ENCODE measurements at regions not wholly inside any gene's neighbourhood (a gene's known extent, or its start where the extent isn't known, plus 50 kb on each side); places are given as distances from the start of the nearest gene placed in this dataset.

- no peak for DNase-seq (ENCODE audit: low read depth, low spot score)
These were observed 135.4 kb upstream of the NAMPT start for GRCh38 chr7:106420210-106420609.

GRCh38 chr7:106419455-106420182, 134.8 kb upstream of the NAMPT start:
- DNase-seq (ENCODE audit: low read depth, low spot score): no peak

GRCh38 chr7:106418526-106418925, 133.7 kb upstream of the NAMPT start:
- no peak for DNase-seq (ENCODE audit: low read depth, low spot score)

- no peak for DNase-seq (ENCODE audit: low read depth, low spot score)
These were observed 133.3 kb upstream of the NAMPT start for GRCh38 chr7:106418094-106418493.

- no peak for DNase-seq (ENCODE audit: low read depth, low spot score)
These were observed 132.6 kb upstream of the NAMPT start for GRCh38 chr7:106417273-106417902.

- DNase-seq (ENCODE audit: low read depth, low spot score): no peak
These were observed 131.6 kb upstream of the NAMPT start for GRCh38 chr7:106416430-106416829.

- DNase-seq (ENCODE audit: low read depth, low spot score): no peak
These were observed 130.7 kb upstream of the NAMPT start for GRCh38 chr7:106415433-106415832.

DNA sequence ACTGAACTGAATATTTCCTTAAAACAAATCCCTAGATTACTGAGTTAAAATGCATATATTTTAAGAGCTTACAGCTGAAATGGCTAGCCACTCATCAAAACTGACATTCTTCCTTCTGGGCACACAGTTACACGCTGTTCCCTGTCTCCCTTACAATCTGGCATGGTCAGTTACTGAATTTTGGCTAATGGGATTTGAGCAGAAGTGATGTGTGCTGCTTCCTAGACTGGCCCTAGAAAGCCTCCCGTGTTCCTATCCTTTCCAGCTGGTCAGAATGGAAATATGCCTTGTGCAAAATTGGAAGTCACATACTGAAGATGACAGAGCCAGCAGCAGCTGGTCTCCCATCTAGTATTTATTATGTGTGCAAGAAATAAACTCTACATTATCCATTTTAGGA, 128.7 kb upstream of the NAMPT start:
- DNase-seq (ENCODE audit: low read depth, low spot score): no peak

DNA sequence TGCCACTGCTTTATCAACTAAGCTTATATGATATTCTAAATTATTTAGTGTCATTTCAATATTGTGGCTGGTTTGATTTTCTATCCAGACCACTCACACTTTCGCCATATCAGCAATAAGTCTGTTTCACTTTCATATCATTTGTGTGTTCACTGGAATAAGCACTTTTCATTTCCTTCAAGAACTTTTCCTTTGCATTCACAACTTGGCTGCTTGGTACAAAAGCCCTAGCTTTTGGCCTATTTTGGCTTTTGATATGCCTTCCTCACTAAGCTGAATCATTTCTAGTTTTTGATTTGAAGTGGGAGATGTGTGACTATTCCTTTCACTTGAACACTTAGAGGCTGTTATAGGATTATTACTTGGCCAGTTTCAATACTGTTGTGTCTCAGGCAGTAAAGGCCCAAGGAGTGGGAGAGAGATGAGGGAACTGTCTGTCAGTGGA, 120.9 kb upstream of the NAMPT start:
- DNase-seq (ENCODE audit: low read depth, low spot score): no peak

- DNase-seq (ENCODE audit: low read depth, low spot score): no peak
These were observed 118.1 kb upstream of the NAMPT start for GRCh38 chr7:106402898-106403297.

DNA sequence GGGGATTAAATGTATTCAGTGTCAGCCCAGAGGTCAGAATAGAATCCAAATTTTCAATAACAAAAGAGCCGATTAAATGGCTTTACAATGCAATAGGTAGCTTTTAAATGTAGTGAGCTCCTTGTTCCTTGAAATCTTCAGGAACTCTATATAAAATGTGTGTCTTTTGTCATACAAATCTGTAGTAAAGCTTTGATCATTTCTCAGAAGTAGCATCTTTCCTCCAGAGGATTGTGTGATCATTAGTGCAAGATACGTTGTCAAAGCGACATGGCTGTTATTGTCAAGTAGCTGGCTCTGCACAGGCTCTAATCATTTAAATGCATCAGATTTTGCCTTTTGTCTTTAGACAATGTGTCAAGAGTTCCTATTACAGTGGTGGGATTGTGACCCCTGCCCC, 116.1 kb upstream of the NAMPT start:
- no peak for DNase-seq (ENCODE audit: low read depth, low spot score)

GRCh38 chr7:106398786-106399185, 114.0 kb upstream of the NAMPT start:
- no peak for DNase-seq (ENCODE audit: low read depth, low spot score)

DNA sequence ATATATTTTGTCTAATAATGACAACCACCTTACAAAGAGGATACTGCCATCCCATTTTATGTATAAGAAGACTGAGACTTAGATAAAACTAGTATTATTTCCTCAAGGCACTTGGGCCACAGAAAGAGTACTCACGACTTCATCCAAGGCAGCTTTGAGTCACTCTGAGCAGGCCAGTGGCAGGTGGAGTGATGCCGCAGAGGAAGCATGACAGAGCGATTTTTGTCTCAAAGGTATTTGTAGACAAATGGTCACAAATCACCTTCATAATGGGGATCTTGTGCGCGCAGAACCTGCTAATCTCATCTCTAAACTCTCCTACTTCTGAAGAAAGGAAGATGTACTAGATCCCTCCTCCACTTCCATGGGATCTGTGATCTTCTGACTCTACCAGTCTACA, 113.2 kb upstream of the NAMPT start:
- no peak for DNase-seq (ENCODE audit: low read depth, low spot score)

- DNase-seq (ENCODE audit: low read depth, low spot score): no peak
These were observed 109.7 kb upstream of the NAMPT start for GRCh38 chr7:106394526-106394925.

- no peak for DNase-seq (ENCODE audit: low read depth, low spot score)
These were observed 108.9 kb upstream of the NAMPT start for GRCh38 chr7:106393564-106394251.

- no peak for DNase-seq (ENCODE audit: low read depth, low spot score)
These were observed 107.8 kb upstream of the NAMPT start for GRCh38 chr7:106392590-106392989.

GRCh38 chr7:106392144-106392543, 107.4 kb upstream of the NAMPT start:
- no peak for DNase-seq (ENCODE audit: low read depth, low spot score)

DNA sequence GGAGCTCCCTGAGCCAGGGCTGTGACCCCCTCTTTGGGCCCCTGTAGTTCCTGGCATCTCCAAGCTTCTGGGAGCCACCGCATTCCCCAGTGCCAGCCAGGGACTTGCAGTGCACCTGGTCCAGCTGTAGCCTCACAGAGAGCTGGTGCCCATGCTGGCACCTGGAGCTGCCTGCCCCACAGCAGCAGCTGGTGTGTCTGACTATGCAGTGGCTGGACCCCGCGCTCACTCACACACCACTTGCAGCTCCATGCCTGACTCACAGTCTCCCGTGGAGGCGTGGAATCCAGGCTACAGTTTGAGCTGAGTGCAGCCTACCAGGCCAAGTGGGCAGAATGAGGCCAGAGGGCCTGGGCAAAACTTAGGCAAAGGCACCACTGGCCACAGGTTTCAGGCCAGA, 102.2 kb upstream of the NAMPT start:
- DNase-seq (ENCODE audit: low read depth, low spot score): no peak

- DNase-seq (ENCODE audit: low read depth, low spot score): no peak
These were observed 99.6 kb upstream of the NAMPT start for GRCh38 chr7:106384373-106384772.

- DNase-seq (ENCODE audit: low read depth, low spot score): no peak
These were observed 98.1 kb upstream of the NAMPT start for GRCh38 chr7:106382929-106383328.

DNA sequence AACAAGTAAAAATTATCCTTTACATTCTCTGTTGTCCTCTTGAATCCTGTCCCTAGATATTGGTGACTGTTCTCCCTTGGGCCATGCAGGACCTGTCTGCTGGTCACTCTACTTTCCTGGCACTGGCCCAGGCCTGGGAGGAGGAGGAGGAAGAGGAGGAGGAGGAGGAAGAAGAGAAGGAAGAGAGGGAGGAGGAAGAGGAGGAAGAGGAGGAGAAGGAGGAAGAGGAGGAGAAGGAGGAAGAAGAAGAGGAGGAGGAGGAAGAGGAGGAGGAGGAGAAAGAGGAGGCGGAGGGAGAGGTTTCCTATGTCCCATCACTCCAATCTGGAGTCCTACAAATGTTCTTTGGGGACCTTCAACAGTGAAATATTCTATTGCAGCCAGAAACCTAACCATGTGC, 97.3 kb upstream of the NAMPT start:
- no peak for DNase-seq (ENCODE audit: low read depth, low spot score)

- DNase-seq (ENCODE audit: low read depth, low spot score): no peak
These were observed 96.5 kb upstream of the NAMPT start for GRCh38 chr7:106381252-106381651.

GRCh38 chr7:106377847-106378361, 93.1 kb upstream of the NAMPT start:
- DNase-seq (ENCODE audit: low read depth, low spot score): no peak
